Effector memory CD8-positive, alpha-beta T cell (primary cell): ENCODE measurements at regions not wholly inside any gene's neighbourhood (a gene's known extent, or its start where the extent isn't known, plus 50 kb on each side); places are given as distances from the start of the nearest gene placed in this dataset.
"Not testable (repeated sequence)": the region's sequence is repeated elsewhere in the genome, so short reads cannot be mapped to it uniquely, and the experiment has no call there.

Experiments used
- ATAC-seq: fragments of 150-1000 bp; cut with Tn5 transposase; replicated peaks from 2 replicates; pipeline ENCODE4 v1.10.0; 2021; ENCODE audit warnings: mild to moderate bottlenecking, moderate library complexity
- DNase-seq, 3 experiments: peaks; one replicate each; pipeline ENCODE4 v3.0.0; 2021
- H3K27ac Mint-ChIP-seq, 2 donors: one replicate each; pipeline ENCODE4 v1.8.0; 2022; ENCODE audit warnings: mild to moderate bottlenecking in 2 of 2, mixed read lengths in 2 of 2, moderate library complexity in 2 of 2
- H3K27me3 Mint-ChIP-seq, 2 donors: one replicate each; pipeline ENCODE4 v1.8.0; 2022; ENCODE audit warnings: mixed read lengths in 2 of 2
- H3K36me3 Mint-ChIP-seq: one replicate; pipeline ENCODE4 v1.8.0; 2022; ENCODE audit warnings: mild to moderate bottlenecking, moderate library complexity, mixed read lengths; ENCODE audit not compliant: insufficient read depth
- H3K4me1 Mint-ChIP-seq, 2 donors: one replicate each; pipeline ENCODE4 v1.8.0; 2022; ENCODE audit warnings: low read depth in 2 of 2, mixed read lengths in 2 of 2
- H3K4me3 Mint-ChIP-seq, 2 donors: one replicate each; pipeline ENCODE4 v1.8.0; 2022; ENCODE audit warnings: mild to moderate bottlenecking in 2 of 2, mixed read lengths in 2 of 2, moderate library complexity in 2 of 2
- H3K9me3 Mint-ChIP-seq, 2 donors: one replicate each; pipeline ENCODE4 v1.8.0; 2022; ENCODE audit warnings: mixed read lengths in 2 of 2

DNA sequence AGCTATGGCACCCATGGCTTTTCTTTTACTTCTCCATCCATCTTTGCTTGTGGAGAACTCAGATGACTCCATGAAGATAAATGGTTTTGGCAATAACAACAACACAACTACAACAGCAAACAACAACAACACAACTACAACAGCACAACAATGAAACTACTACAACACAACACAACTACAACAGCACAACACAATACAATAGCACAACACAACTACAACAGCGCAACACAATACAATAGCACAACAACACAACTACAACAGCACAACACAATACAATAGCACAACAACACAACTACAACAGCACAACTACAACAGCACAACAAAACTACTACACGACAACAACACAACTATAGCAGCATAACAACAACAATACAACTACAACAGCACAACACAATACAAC is 569.4 kb downstream of the TOX3 start:
- not testable (repeated sequence) for H3K27ac Mint-ChIP-seq

DNA sequence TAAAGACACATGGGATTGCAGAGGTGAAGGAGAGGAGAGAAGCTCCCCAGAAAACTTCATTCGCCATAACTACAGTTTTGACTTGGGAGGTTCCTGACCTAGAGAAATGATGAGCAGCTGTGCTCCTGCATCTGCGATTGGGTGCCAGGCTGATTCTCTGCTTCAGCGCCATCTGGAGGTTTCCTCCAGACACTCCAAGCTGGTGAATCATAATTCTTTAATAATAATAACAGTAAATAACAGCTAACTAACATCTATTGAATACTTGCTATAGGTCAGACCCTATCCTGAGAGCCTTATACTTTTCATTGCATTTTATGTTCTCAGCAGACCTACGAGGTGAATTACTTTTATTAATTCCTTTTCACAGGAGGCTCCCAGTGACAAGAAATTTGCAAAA is 575.8 kb downstream of the TOX3 start:
- no peaks in the 10 kb centered on the region for H3K27me3 Mint-ChIP-seq
- H3K4me3 Mint-ChIP-seq = no peak overlapping the region
- H3K36me3 Mint-ChIP-seq = no peaks in the 10 kb centered on the region
- H3K9me3 Mint-ChIP-seq = no peaks in the 10 kb centered on the region
- DNase-seq (no peak), ATAC-seq (no peak)
- H3K4me1 Mint-ChIP-seq = no peaks in the 10 kb centered on the region
- no peak overlapping the region for H3K27ac Mint-ChIP-seq

More for the DNA sequence above, 569.4 kb downstream of the TOX3 start:
- H3K9me3 Mint-ChIP-seq, H3K27me3 Mint-ChIP-seq, H3K4me3 Mint-ChIP-seq, H3K4me1 Mint-ChIP-seq, DNase-seq, ATAC-seq, H3K36me3 Mint-ChIP-seq: not testable (repeated sequence)

- H3K9me3 Mint-ChIP-seq = no peaks in the 10 kb centered on the region
- no peaks in the 10 kb centered on the region for H3K27me3 Mint-ChIP-seq
- no peak overlapping the region for H3K27ac Mint-ChIP-seq
- H3K4me1 Mint-ChIP-seq = no peaks in the 10 kb centered on the region
- no peaks in the 10 kb centered on the region for H3K36me3 Mint-ChIP-seq
- no peak overlapping the region for H3K4me3 Mint-ChIP-seq
- ATAC-seq (no peak), DNase-seq (no peak)
Observed at GRCh38 chr16:51968749-51969148, 578.2 kb downstream of the TOX3 start.

- H3K27ac Mint-ChIP-seq = no peak overlapping the region
- H3K4me1 Mint-ChIP-seq = no peaks in the 10 kb centered on the region
- H3K27me3 Mint-ChIP-seq = no peaks in the 10 kb centered on the region
- DNase-seq (no peak), ATAC-seq (no peak)
- H3K4me3 Mint-ChIP-seq = no peak overlapping the region
- H3K36me3 Mint-ChIP-seq = no peaks in the 10 kb centered on the region
- no peaks in the 10 kb centered on the region for H3K9me3 Mint-ChIP-seq
Observed at GRCh38 chr16:51967646-51968045, 579.3 kb downstream of the TOX3 start.

DNA sequence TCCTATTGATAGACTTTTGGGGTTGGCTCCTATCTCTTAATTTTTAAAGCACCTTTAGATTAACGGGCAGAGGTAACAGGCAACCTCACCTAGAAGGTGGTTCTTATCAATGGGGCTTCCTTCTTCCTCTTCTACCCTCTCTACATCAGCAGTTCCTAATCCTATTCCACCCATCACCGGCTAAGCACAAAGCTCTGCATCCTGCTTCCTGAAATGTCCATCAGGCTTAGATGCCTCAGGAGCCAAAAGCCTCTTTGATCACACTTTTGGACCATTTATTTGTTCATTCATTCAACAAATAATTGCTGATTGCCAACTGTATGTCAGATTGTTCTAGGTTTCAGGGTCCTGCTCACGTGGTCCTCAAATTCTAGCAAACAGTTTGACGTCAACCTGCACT is 586.0 kb downstream of the TOX3 start:
- H3K36me3 Mint-ChIP-seq = no peaks in the 10 kb centered on the region

GRCh38 chr16:51953286-51953985 is 593.5 kb downstream of the TOX3 start:
- Mint-ChIP-seq H3K4me1 (no peaks in the 10 kb centered on the region), H3K36me3 (no peaks in the 10 kb centered on the region), H3K4me3 (no peak overlapping the region), H3K27me3 (no peaks in the 10 kb centered on the region), H3K27ac (no peak overlapping the region), H3K9me3 (peaks cover 2% of the 10 kb centered on the region in 2 donors)
- DNase-seq (no peak), ATAC-seq (no peak)

More for the DNA sequence above, 586.0 kb downstream of the TOX3 start:
- Mint-ChIP-seq H3K27me3 (no peaks in the 10 kb centered on the region), H3K9me3 (peaks cover 3 to 6% of the 10 kb centered on the region in 2 donors), H3K4me1 (no peaks in the 10 kb centered on the region), H3K27ac (no peak overlapping the region), H3K4me3 (no peak overlapping the region)
- no peak for DNase-seq
- ATAC-seq = no peak

GRCh38 chr16:51952500-51952899 is 594.4 kb downstream of the TOX3 start:
- Mint-ChIP-seq H3K27me3 (no peaks in the 10 kb centered on the region), H3K4me3 (no peak overlapping the region), H3K36me3 (no peaks in the 10 kb centered on the region), H3K9me3 (no peaks in the 10 kb centered on the region), H3K27ac (no peak overlapping the region), H3K4me1 (no peaks in the 10 kb centered on the region)
- ATAC-seq (no peak), DNase-seq (no peak)

DNA sequence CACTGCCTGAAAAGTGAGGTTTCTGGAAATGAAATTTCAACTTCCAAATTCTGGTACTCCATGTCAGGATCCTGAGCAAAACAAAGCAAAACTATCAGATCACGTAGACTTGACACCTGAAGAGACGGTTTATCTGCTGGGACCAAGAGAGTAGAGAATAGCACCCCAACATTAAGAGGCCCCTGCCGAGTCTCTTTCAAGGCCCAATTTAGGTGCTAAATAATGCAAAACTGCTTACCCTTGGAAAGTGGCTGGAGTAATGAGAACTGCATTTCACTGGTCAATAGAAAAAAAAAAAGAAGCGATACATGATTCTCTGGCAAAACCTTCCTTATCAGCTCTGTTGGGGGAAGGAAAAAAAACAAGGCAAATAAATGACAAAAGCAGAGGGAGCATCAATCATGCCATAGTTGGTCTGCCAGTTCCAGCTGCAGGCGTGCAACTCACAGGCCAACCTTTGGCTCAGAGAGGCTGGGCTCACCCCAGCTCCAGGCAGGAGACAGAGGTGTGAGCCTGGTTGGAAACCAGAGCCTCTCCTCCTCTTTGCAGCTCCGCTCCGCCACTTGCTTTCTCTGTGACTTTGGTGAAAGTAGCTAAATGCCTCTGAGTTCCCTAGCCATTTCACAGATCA is 595.2 kb downstream of the TOX3 start:
- no peak overlapping the region for H3K4me3 Mint-ChIP-seq
- H3K4me1 Mint-ChIP-seq = no peaks in the 10 kb centered on the region
- ATAC-seq (no peak), DNase-seq (no peak)
- H3K36me3 Mint-ChIP-seq = no peaks in the 10 kb centered on the region
- no peaks in the 10 kb centered on the region for H3K9me3 Mint-ChIP-seq
- no peaks in the 10 kb centered on the region for H3K27me3 Mint-ChIP-seq
- no peak overlapping the region for H3K27ac Mint-ChIP-seq

- no peak overlapping the region for H3K27ac Mint-ChIP-seq
- ATAC-seq = no peak
- H3K36me3 Mint-ChIP-seq = no peaks in the 10 kb centered on the region
- no peaks in the 10 kb centered on the region for H3K4me1 Mint-ChIP-seq
- peaks cover 0 to 1% of the 10 kb centered on the region in 2 donors for H3K9me3 Mint-ChIP-seq
- H3K4me3 Mint-ChIP-seq = no peak overlapping the region
- DNase-seq = no peak
- H3K27me3 Mint-ChIP-seq = no peaks in the 10 kb centered on the region
Observed at GRCh38 chr16:51950118-51950780, 596.7 kb downstream of the TOX3 start.

GRCh38 chr16:51949282-51949681 is 597.7 kb downstream of the TOX3 start:
- Mint-ChIP-seq H3K4me1 (no peaks in the 10 kb centered on the region), H3K36me3 (no peaks in the 10 kb centered on the region), H3K27ac (no peak overlapping the region), H3K4me3 (no peak overlapping the region), H3K27me3 (no peaks in the 10 kb centered on the region), H3K9me3 (peaks cover 3 to 8% of the 10 kb centered on the region in 2 donors)
- ATAC-seq (no peak), DNase-seq (no peak)

GRCh38 chr16:51941412-51941811 is 605.5 kb downstream of the TOX3 start:
- Mint-ChIP-seq H3K27ac (no peak overlapping the region), H3K4me3 (no peak overlapping the region), H3K4me1 (no peaks in the 10 kb centered on the region), H3K36me3 (no peaks in the 10 kb centered on the region), H3K27me3 (no peaks in the 10 kb centered on the region), H3K9me3 (peaks cover 6 to 8% of the 10 kb centered on the region in 2 donors)
- ATAC-seq = no peak
- no peak for DNase-seq

DNA sequence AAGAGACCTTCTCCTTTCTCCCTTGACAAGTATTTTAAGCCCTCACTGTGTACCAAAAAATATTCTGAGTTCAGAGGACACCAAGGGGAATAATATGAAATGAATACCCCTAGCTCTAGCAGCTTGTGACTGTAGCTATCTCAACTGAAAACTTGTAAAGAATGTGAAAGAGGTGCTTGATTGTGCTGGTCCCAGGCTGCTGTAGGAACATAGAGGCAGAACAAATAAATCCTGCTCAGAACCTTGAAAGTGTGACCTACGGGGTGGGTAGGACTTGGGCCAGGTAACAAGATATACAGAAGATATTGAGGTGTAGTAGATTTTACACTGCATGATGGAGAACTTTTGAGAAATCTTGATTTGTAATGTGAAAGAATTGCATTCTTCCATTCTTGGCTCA is 606.8 kb downstream of the TOX3 start:
- Mint-ChIP-seq H3K27ac (no peak overlapping the region), H3K27me3 (no peaks in the 10 kb centered on the region), H3K4me1 (no peaks in the 10 kb centered on the region), H3K4me3 (no peak overlapping the region), H3K36me3 (no peaks in the 10 kb centered on the region), H3K9me3 (peaks cover 6% of the 10 kb centered on the region in 2 donors)
- ATAC-seq (no peak), DNase-seq (no peak)

DNA sequence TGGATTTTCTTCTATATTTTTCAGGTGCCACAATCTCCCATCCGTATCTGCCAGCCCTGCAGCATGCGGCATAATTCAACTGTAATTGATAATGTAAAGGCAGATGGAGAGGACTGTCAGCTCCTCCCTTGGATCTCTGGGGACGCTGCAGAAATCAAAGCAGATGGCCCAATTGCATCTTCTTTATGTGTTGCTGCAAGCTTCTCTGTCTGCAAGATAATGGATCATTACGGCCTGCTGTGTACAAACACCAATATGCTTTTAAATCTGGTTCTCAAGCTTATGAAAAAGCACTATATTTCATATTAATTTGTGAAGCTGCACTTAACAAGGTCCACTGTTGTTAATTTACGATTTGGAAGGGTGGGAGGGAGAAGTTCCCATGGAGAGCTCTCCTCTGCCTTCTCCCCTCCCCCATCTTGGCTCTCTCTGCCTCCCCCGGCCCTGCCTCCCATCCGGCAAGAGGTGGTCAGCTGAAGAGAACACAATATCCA is 607.5 kb downstream of the TOX3 start:
- no peaks in the 10 kb centered on the region for H3K4me1 Mint-ChIP-seq
- H3K4me3 Mint-ChIP-seq = no peak overlapping the region
- no peaks in the 10 kb centered on the region for H3K27me3 Mint-ChIP-seq
- DNase-seq (no peak), ATAC-seq (no peak)
- H3K9me3 Mint-ChIP-seq = peaks cover under 1 to 3% of the 10 kb centered on the region in 2 donors
- H3K27ac Mint-ChIP-seq = no peak overlapping the region
- H3K36me3 Mint-ChIP-seq = no peaks in the 10 kb centered on the region

DNA sequence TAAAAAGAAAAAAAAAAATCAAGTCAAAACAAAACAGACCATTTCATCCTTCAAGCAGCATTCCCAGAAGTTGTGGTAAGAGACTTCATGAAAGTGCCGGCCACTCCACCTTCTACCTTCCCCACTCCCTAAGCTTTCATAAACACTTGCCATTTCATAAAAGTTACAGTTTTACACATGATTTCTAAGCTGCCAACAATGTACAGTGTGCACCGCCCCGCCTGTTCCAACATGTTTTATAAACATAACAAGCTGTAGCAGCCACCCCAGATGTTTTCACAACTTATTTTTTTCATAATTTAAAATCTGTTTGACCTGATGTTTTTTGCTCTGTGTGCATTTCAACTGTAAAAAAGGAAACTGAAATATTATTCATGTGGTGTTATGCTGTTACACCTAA is 608.1 kb downstream of the TOX3 start:
- no peak overlapping the region for H3K27ac Mint-ChIP-seq
- no peaks in the 10 kb centered on the region for H3K36me3 Mint-ChIP-seq
- H3K4me1 Mint-ChIP-seq = no peaks in the 10 kb centered on the region
- ATAC-seq = no peak
- no peaks in the 10 kb centered on the region for H3K27me3 Mint-ChIP-seq
- no peak overlapping the region for H3K4me3 Mint-ChIP-seq
- peaks cover 3 to 6% of the 10 kb centered on the region in 2 donors for H3K9me3 Mint-ChIP-seq
- no peak for DNase-seq
